Left cardiac atrium (tissue), 4 donors: ENCODE measurements at regions not wholly inside any gene's neighbourhood (a gene's known extent, or its start where the extent isn't known, plus 50 kb on each side); places are given as distances from the start of the nearest gene placed in this dataset.

Experiments used
- ATAC-seq, 2 donors: fragments of 200-7000 bp; cut with Tn5 transposase; one replicate each; pipeline ENCODE4 v1.9.1; 2020; ENCODE audit warnings: mild to moderate bottlenecking in 2 of 2, moderate library complexity in 2 of 2
- DNase-seq: peaks from one replicate; pipeline ENCODE4 v3.0.0-alpha.2; 2020
- intact Hi-C, 2 donors: fragments of 100-400 bp; cut with DNase I; formaldehyde crosslinking; loops; one replicate each; pipeline versions ENCODE4 v1.14.1 to v1.15.1; 2022 to 2023
- donor health status: DM: no; HTN: yes; CAD: no.
- donor health status: DM: no; HTN: yes; CAD: no; lungs with severe emphysema.
- donor health status: DM: yes; HTN: yes; CAD: no.
- donor health status: Dilated cardiomyopathy.

GRCh38 chr4:43332052-43332425, 439.5 kb downstream of the GRXCR1 start:
- ATAC-seq (no peak), DNase-seq (no peak)
- intact Hi-C loops = no loop called here

- DNase-seq = no peak
- intact Hi-C loops = no loop called here
- no peak for ATAC-seq
Measured at GRCh38 chr4:43337707-43338106, 445.2 kb downstream of the GRXCR1 start.

- ATAC-seq (no peak), DNase-seq (no peak)
- intact Hi-C loops = no loop called here
Measured at GRCh38 chr4:43339435-43339834, 446.9 kb downstream of the GRXCR1 start.

GRCh38 chr4:43341741-43342140, 449.2 kb downstream of the GRXCR1 start:
- no peak for ATAC-seq
- intact Hi-C loops = no loop called here

GRCh38 chr4:43343298-43343697, 450.8 kb downstream of the GRXCR1 start:
- ATAC-seq = no peak
- intact Hi-C loops = no loop called here
- no peak for DNase-seq

More at GRCh38 chr4:43341741-43342140, 449.2 kb downstream of the GRXCR1 start:
- DNase-seq = no peak

- DNase-seq (no peak), ATAC-seq (no peak)
- intact Hi-C loops = no loop called here
Measured at GRCh38 chr4:43345323-43345925, 452.9 kb downstream of the GRXCR1 start.

GRCh38 chr4:43348591-43348990, 456.1 kb downstream of the GRXCR1 start:
- intact Hi-C loops = no loop called here
- no peak for ATAC-seq
- DNase-seq = no peak

GRCh38 chr4:43351970-43352806, 459.7 kb downstream of the GRXCR1 start:
- DNase-seq (no peak), ATAC-seq (no peak)
- intact Hi-C loops = no loop called here

- intact Hi-C loops = no loop called here
- DNase-seq (no peak), ATAC-seq (no peak)
Measured at GRCh38 chr4:43352859-43353258, 460.3 kb downstream of the GRXCR1 start.

- no peak for ATAC-seq
- intact Hi-C loops = no loop called here
- DNase-seq = no peak
Measured at GRCh38 chr4:43353552-43353951, 461.0 kb downstream of the GRXCR1 start.

- DNase-seq (no peak), ATAC-seq (no peak)
Measured at GRCh38 chr4:43356786-43357185, 464.3 kb downstream of the GRXCR1 start.

GRCh38 chr4:43357252-43357974, 464.9 kb downstream of the GRXCR1 start:
- intact Hi-C loops = no loop called here
- no peak for DNase-seq

More at GRCh38 chr4:43356786-43357185, 464.3 kb downstream of the GRXCR1 start:
- intact Hi-C loops = no loop called here

GRCh38 chr4:43360296-43360695, 467.8 kb downstream of the GRXCR1 start:
- intact Hi-C loops = no loop called here
- ATAC-seq (no peak), DNase-seq (no peak)

More at GRCh38 chr4:43357252-43357974, 464.9 kb downstream of the GRXCR1 start:
- ATAC-seq = no peak

- no peak for DNase-seq
- intact Hi-C loops = no loop called here
- ATAC-seq = no peak
Measured at GRCh38 chr4:43362875-43363636, 470.5 kb downstream of the GRXCR1 start.

- ATAC-seq = no peak
- no peak for DNase-seq
- intact Hi-C loops = no loop called here
Measured at GRCh38 chr4:43369036-43369594, 476.6 kb downstream of the GRXCR1 start.

- DNase-seq (no peak), ATAC-seq (no peak)
- intact Hi-C loops = no loop called here
Measured at GRCh38 chr4:43373201-43373600, 480.7 kb downstream of the GRXCR1 start.

- intact Hi-C loops = no loop called here
- DNase-seq (no peak), ATAC-seq (no peak)
Measured at GRCh38 chr4:43374216-43374751, 481.8 kb downstream of the GRXCR1 start.

GRCh38 chr4:43379016-43379415, 486.5 kb downstream of the GRXCR1 start:
- no peak for ATAC-seq
- intact Hi-C loops = no loop called here
- DNase-seq = no peak

- no peak for ATAC-seq
- DNase-seq = no peak
- intact Hi-C loops = no loop called here
Measured at GRCh38 chr4:43380093-43380492, 487.6 kb downstream of the GRXCR1 start.
